COR-L47 (cell line): ENCODE measurements at regions not wholly inside any gene's neighbourhood (a gene's known extent, or its start where the extent isn't known, plus 50 kb on each side); places are given as distances from the start of the nearest gene placed in this dataset.

ENCODE experiments used
- DNase-seq: peaks from one replicate; lab custom pipeline; 2025; lab: John Stamatoyannopoulos, UW

GRCh38 chr11:108994887-108995286 lies 330.0 kb downstream of the DDX10 start:
- DNase-seq: no peak

- no peak for DNase-seq
Measured at GRCh38 chr11:108997826-108998225, 333.0 kb downstream of the DDX10 start.

GRCh38 chr11:109000531-109000930 lies 335.7 kb downstream of the DDX10 start:
- DNase-seq: peak; percentile 33

- no peak for DNase-seq
Measured at GRCh38 chr11:109001585-109001984, 336.7 kb downstream of the DDX10 start.

GRCh38 chr11:109012991-109013390 lies 348.1 kb downstream of the DDX10 start:
- DNase-seq: no peak

- DNase-seq: no peak
Measured at GRCh38 chr11:109015283-109015682, 350.4 kb downstream of the DDX10 start.

- DNase-seq: no peak
Measured at GRCh38 chr11:109016724-109017123, 351.9 kb downstream of the DDX10 start.

- no peak for DNase-seq
Measured at GRCh38 chr11:109017489-109017888, 352.6 kb downstream of the DDX10 start.

GRCh38 chr11:109018639-109019038 lies 353.8 kb downstream of the DDX10 start:
- DNase-seq: no peak

GRCh38 chr11:109019342-109019936 lies 354.6 kb downstream of the DDX10 start:
- DNase-seq: no peak

- DNase-seq: no peak
Measured at GRCh38 chr11:109023036-109023435, 358.2 kb downstream of the DDX10 start.

GRCh38 chr11:109026891-109027489 lies 362.1 kb downstream of the DDX10 start:
- DNase-seq: no peak

GRCh38 chr11:109027851-109028250 lies 363.0 kb downstream of the DDX10 start:
- no peak for DNase-seq

GRCh38 chr11:109029927-109030326 lies 365.1 kb downstream of the DDX10 start:
- DNase-seq: no peak

GRCh38 chr11:109033627-109034338 lies 368.9 kb downstream of the DDX10 start:
- no peak for DNase-seq

GRCh38 chr11:109034339-109034696 lies 369.4 kb downstream of the DDX10 start:
- DNase-seq: no peak

- no peak for DNase-seq
Measured at GRCh38 chr11:109035284-109035683, 370.4 kb downstream of the DDX10 start.

- DNase-seq: no peak
Measured at GRCh38 chr11:109036011-109036410, 371.1 kb downstream of the DDX10 start.

- no peak for DNase-seq
Measured at GRCh38 chr11:109037856-109038780, 373.2 kb downstream of the DDX10 start.

GRCh38 chr11:109039611-109040010 lies 374.7 kb downstream of the DDX10 start:
- DNase-seq: no peak

GRCh38 chr11:109040303-109040702 lies 375.4 kb downstream of the DDX10 start:
- DNase-seq: no peak

- no peak for DNase-seq
Measured at GRCh38 chr11:109041876-109042275, 377.0 kb downstream of the DDX10 start.
